G401.6 (cell line): ENCODE measurements at regions not wholly inside any gene's neighbourhood (a gene's known extent, or its start where the extent isn't known, plus 50 kb on each side); places are given as distances from the start of the nearest gene placed in this dataset.
A peak's percentile ranks its signal among the peaks of the same experiment; 100 is the strongest.
"Not testable (repeated sequence)": the region's sequence is repeated elsewhere in the genome, so short reads cannot be mapped to it uniquely, and the experiment has no call there.

Source experiments
- FAIRE-seq: peaks from 2 replicates; lab custom pipeline; 2012; peaks lifted over from hg19 to GRCh38; lab: Jason Lieb, UNC

DNA sequence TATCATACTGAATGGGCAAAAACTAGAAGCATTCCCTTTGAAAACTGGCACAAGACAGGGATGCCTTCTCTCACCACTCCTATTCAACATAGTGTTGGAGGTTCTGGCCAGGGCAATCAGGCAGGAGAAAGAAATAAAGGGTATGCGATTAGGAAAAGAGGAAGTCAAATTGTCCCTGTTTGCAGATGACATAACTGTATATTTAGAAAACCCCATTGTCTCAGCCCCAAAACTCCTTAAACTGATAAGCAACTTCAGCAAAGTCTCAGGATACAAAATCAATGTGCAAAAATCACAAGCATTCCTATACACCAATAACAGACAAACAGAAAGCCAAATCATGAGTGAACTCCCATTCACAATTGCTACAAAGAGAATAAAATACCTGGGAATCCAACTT lies 52.5 kb upstream of the CCDC71L start:
- not testable (repeated sequence) for FAIRE-seq

- not testable (repeated sequence) for FAIRE-seq
Observed at GRCh38 chr7:106714590-106715442, 53.9 kb upstream of the CCDC71L start.

- FAIRE-seq = no peak
Observed at GRCh38 chr7:106715730-106716129, 54.8 kb upstream of the CCDC71L start.

GRCh38 chr7:106717254-106717954 lies 56.4 kb upstream of the CCDC71L start:
- FAIRE-seq = no peak

- peak; percentile 97 for FAIRE-seq
Observed at GRCh38 chr7:106717955-106718871, 57.3 kb upstream of the CCDC71L start.

DNA sequence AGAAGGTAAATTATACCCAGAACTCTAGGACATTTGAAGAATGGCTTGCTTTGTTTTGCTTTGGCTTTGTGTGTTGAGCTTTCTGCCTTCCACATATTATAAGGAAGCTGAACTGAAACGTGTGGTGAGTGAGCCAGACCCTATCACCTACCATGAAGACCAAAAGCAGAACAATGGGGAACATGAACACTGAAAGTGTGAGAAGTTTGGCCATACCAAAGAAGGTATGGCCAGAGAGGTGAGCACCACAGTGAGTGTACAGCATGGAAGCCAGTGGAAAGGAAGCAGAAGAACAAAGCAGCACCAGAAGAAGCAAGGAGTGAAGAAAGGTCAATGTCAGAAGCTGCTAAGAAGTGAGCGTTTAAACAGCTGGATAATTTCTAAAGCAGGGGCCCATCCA lies 59.7 kb upstream of the CCDC71L start:
- FAIRE-seq = no peak

- FAIRE-seq = no peak
Observed at GRCh38 chr7:106721816-106722785, 61.1 kb upstream of the CCDC71L start.

DNA sequence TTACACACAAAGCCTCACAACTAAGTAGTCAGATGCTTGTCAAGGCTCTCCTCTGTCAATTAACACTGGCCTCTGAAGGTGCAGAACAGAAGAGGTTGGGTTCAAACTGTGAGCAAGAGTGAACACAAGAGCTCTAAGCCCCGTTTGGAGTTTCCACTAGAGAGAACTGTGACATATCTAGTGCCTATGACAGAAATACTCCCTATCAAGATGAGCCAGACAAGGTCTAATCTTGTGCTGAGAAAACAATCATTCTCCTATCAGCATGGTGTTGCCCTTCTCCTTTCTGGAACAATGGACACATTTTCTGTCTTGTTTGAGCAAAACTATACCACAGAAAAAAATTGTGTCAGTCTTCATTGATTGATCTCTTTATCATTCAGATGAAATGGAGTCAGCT lies 62.4 kb upstream of the CCDC71L start:
- FAIRE-seq = no peak

DNA sequence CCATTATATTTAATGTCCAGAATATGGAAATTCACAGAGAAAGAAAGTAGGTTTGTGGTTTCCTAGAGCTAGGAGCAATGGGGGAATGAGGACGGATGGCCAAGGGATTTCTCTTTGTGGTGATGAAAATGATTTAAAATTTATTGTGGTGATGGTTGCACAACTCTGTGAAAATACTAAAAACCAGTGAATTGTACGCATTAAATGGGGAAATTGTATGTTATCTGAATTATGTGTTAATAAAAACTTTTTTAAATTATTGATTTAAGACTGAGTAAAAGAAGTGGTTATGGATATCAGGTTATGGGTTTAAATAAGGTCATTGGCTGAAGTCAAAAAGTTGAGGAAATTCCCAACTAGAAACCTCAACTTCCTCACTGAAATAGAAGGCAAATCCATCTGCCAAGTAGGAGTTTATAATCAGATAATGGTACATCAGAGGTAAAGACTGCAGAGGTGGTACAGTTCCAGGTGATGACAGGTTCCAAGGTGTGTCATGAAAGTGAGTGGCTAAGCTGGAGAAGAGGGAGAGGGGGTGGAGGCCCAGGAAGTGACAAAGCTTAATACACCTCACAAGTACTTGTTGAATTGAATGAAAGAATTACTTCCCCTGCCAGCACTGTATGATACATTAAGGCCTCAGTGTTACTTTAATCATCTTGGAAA lies 68.9 kb upstream of the CCDC71L start:
- FAIRE-seq = no peak

GRCh38 chr7:106731187-106731586 lies 70.2 kb upstream of the CCDC71L start:
- no peak for FAIRE-seq

GRCh38 chr7:106731646-106732444 lies 70.9 kb upstream of the CCDC71L start:
- FAIRE-seq = no peak

DNA sequence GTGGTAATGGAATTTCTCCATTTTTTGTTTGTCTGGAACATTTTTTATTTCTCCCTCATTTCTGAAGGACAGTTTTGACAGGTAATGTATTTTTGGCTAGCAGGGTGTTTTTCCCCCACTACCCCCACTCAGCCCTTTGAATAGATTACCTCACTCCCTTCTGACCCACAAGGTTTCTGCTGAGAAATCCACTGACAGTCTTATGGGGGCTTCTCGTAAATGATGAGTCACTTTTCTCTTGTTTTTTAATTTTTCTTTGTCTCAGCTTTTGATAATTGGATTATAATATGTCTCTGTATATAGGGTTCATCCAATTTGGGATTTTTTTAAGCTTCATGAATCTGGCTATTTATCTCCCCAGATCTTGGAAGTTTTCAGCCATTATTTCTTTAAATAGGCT lies 74.7 kb upstream of the CCDC71L start:
- peak; percentile 65 for FAIRE-seq

- no peak for FAIRE-seq
Observed at GRCh38 chr7:106736123-106736507, 75.2 kb upstream of the CCDC71L start.

DNA sequence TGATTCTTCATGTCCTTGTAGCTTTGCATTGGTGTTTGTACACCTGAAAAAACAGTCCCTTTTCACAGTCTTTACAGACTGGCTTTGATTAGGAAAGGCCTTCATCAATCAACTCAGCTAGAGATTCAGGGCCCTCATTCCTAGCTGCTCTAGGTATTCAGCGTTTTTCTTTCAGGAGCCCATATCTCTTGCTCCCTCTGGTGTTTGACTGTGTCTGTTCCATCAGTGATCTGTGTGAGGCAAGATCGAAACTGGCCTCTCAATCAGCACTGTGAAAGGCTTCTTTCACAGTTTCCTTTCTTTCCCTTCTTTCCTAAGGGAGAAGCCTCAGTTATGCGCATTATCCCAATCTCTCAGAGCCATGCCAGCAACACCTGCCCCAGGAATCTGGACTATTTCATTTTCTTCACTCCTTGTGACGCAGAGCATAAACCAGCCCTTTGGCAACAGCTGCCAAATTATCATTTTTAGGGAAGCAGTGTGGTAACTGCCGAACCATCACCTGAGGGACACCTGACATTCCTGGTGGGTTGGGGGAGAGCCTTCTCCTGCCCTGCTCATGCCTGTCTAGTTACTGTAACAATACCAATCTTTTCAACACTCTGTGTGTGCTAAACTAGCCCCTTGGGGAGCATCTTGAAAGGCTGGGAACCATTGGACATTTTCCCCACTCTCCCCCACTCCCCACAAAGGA lies 75.7 kb upstream of the CCDC71L start:
- FAIRE-seq = peak; percentile 95

DNA sequence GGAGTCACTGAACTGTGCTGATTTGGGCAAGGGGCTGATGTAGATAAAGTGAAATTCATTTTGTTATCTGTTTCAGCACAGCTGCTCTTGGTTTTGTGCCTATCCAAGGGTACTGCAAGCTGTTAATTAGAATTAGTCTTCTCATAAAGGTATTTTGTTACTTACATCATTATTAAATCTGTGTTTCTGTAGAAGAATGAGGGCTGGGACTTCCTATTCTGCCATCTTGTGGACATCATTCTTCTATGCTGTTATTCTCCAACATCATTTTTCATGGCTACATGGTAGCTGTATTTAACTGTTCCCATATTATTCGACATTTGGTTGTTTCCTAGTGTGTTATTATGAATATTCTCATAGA lies 76.2 kb upstream of the CCDC71L start:
- FAIRE-seq = peak; percentile 94

DNA sequence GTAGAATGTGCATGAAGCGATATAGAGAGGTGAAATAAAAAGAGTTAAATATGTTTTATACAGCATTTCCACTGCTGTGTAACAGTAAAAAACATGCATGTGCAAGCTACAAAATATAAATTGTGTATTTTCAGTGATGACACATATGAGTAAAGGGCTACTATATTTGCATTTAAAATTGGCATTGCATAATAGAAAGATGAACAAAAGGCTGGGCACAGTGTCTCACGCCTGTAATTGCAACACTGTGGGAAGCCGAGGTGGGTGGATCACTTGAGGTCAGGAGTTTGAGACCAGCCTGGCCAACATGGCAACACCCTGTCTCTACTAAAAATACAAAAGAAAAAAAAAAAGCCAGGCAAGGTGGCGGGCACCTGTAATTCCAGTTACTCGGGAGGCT lies 79.8 kb upstream of the CCDC71L start:
- no peak for FAIRE-seq

- FAIRE-seq = peak; percentile 91
Observed at GRCh38 chr7:106744563-106745091, 83.7 kb upstream of the CCDC71L start.

GRCh38 chr7:106747301-106747700 lies 86.3 kb upstream of the CCDC71L start:
- not testable (repeated sequence) for FAIRE-seq

DNA sequence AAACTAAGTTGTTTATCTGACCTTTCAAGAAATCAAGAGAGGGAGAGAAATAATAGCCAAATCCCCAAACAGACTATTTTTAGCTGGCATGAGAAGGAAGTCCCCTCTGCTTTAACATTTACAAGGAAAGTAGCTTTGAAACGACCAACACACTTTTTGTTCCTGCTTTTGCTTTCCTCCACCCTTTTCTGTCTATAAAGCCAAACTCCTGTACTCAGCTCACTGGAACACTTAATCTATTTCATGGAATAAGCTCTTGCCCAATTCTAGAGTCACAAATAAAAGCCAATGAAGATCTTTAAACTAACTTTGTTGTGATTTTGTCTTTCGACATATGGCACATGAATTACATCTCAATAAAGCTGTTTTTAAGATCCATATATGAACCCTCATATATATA lies 86.8 kb upstream of the CCDC71L start:
- FAIRE-seq = no peak
